GM12873 (cell line): ENCODE measurements at regions not wholly inside any gene's neighbourhood (a gene's known extent, or its start where the extent isn't known, plus 50 kb on each side); places are given as distances from the start of the nearest gene placed in this dataset.

ENCODE experiments used
- CTCF ChIP-seq: IDR thresholded peaks from 2 replicates; pipeline ENCODE4 v1.5.1; 2012; ENCODE audit warnings: low read depth, mild to moderate bottlenecking, moderate library complexity, low read length, control low read depth; ENCODE audit not compliant: insufficient read depth; ENCODE audit errors: missing control alignments

DNA sequence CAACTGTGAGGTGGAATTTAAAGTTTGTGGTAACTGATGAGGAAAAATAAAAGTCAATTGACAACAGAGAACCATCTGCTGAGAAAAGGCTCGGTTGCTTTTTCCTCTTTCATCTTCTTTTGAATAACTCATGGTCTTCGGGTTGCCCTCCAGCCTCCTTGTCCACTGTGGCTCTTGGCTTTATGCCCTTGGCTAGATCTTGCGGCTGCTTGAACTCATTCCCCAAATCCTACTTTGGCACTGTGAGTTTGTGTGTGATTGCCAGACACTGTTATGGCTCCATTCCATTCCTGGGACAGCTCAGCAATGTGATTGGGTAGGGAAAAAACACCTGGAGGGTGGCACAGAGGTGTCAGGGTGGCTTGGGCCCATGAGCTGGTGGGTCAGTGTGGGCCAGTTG, 387.4 kb downstream of the DLEU7 start:
- TF ChIP-seq CTCF = no peak

DNA sequence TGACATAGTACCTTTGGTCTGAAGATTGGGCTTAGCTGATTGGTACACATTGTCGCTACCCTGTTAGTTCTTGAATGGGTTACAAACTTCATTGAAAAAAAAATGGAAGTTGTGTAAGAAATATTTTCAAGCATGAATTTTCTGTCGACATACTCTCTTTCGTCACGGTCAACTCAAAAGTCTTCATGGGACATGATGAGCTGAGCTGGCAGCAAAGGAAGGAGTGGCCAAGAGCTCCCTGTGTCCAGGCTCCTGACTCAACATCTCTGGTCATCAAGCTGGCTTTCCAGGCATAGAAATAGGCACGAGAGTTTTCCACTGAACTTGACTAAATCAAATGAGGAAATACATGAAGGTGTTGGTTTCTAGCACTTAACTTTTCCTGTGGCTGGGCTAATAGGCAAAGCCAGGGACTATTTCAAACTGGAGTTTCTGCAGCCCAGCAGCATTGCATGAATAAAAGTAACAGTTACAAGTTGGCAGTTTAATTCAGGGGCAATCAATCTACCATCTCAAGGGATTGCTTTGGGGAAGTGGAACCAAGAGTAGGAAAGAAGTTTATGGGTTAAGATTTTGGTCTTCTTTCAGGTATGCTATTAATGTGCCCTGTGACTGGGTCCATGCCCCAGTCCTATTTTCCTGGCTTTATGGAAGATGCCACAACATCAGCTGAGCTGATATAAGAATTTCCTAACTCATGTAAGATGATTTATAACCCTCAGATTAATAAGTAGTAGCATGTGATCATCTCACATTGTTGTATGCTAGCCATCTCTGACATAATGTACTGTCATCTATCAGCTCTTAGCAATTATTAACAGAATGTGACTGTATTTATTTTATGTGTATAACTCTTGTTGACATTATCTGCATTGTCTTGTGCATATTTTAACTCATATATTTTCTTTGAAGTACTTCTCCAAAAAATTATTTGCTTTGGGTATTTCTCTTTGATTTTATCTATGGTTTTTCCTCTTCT, 385.8 kb downstream of the DLEU7 start:
- TF ChIP-seq CTCF = no peak

GRCh38 chr13:50459046-50459445, 384.4 kb downstream of the DLEU7 start:
- TF ChIP-seq CTCF = no peak

DNA sequence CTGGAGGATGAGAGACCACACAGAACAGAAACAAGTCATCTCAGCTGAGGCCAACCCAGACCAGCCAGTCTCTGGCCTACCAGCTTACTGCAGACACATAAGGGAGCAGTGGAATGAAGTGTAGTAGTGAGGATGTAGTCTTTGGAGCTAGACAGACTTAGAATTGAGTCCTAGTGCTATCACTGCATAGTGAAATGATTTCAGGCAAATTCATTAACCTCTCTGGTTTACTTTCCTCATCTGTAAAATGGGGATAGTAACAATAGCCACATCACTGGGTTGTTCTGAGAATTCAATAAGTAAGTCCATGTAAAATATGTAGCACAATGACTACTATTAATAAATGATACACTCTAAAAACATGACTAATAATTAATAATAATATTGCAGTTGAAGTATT, 383.8 kb downstream of the DLEU7 start:
- no peak for TF ChIP-seq CTCF

DNA sequence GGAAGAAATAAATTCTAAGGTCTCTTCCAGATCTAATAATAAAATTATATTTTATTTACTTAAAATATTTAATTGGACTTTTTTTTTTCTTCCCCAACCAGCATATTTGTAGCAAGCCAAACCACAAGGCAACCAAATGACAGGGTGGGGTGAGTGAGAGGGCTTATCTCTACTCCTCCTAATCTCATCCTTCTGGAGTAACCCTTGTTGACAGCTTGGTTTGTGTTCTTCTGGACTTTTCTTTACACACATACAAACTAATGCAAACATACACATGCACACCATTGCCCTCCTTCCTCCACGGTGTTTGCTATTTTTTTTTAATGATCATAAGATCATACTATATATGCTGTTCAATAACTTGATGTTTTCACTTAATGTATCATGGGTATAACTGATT, 383.1 kb downstream of the DLEU7 start:
- no peak for TF ChIP-seq CTCF

DNA sequence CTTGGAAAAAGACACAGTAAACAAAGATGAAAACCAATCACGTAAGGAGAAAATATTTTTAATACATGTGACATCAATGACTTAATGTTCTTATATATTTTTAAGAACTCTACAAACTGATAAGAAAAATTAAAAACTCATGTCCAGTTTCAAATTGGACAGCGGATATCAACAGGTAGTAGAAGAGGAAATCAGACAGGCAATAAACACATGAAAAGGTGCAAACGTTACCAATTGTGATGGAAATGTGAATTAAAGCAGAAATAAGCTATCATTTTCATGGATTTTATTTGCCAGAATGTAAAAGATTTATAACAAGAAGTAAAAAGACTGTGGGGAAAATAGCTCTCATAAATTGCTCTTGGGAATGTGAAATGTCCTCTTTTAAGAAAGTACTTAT, 382.3 kb downstream of the DLEU7 start:
- TF ChIP-seq CTCF = no peak

DNA sequence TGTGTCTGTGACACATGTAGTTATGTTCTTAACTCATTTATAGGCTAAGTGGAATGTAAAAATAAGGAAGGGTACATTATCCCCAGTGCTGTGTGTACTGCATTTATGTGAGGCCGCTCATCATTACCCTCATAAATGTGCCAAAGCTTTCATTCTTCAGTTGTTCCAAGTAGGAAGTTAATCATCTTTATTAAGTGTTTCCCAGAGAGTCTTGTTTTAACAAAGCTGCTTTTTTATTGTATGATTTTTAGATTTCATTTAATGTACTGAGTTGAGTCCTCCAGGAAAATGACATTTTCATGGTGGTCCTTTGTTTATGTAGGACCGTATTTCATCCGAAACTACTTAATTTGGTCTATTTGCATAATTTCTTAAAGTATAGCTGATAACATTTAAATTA, 379.8 kb downstream of the DLEU7 start:
- TF ChIP-seq CTCF = no peak
